ENCODE measurements at regions not wholly inside any gene's neighbourhood (a gene's known extent, or its start where the extent isn't known, plus 50 kb on each side); places are given as distances from the start of the nearest gene placed in this dataset.

- DNase-seq (ENCODE audit: low read depth), result no peak
Observed at GRCh38 chr5:4065472-4066320, 470.1 kb downstream of the IRX1 start.

- no peak for DNase-seq (ENCODE audit: low read depth)
Observed at GRCh38 chr5:4068171-4068570, 472.5 kb downstream of the IRX1 start.

GRCh38 chr5:4078544-4078943, 482.9 kb downstream of the IRX1 start:
- peak; percentile 0 for DNase-seq (ENCODE audit: low read depth)

- no peak for DNase-seq (ENCODE audit: low read depth)
Observed at GRCh38 chr5:4079831-4080230, 484.2 kb downstream of the IRX1 start.

- no peak for DNase-seq (ENCODE audit: low read depth)
Observed at GRCh38 chr5:4080370-4080769, 484.7 kb downstream of the IRX1 start.

- DNase-seq (ENCODE audit: low read depth), result no peak
Observed at GRCh38 chr5:4081059-4081458, 485.4 kb downstream of the IRX1 start.

- no peak for DNase-seq (ENCODE audit: low read depth)
Observed at GRCh38 chr5:4081466-4081865, 485.8 kb downstream of the IRX1 start.

GRCh38 chr5:4082966-4083564, 487.4 kb downstream of the IRX1 start:
- no peak for DNase-seq (ENCODE audit: low read depth)

GRCh38 chr5:4083591-4084337, 488.1 kb downstream of the IRX1 start:
- DNase-seq (ENCODE audit: low read depth), result no peak

GRCh38 chr5:4086081-4086480, 490.4 kb downstream of the IRX1 start:
- no peak for DNase-seq (ENCODE audit: low read depth)

- DNase-seq (ENCODE audit: low read depth), result no peak
Observed at GRCh38 chr5:4087110-4087509, 491.5 kb downstream of the IRX1 start.

- DNase-seq (ENCODE audit: low read depth), result no peak
Observed at GRCh38 chr5:4089087-4089486, 493.5 kb downstream of the IRX1 start.

- no peak for DNase-seq (ENCODE audit: low read depth)
Observed at GRCh38 chr5:4093236-4093635, 497.6 kb downstream of the IRX1 start.

GRCh38 chr5:4093970-4094369, 498.3 kb downstream of the IRX1 start:
- DNase-seq (ENCODE audit: low read depth), result no peak

GRCh38 chr5:4095918-4096630, 500.4 kb downstream of the IRX1 start:
- DNase-seq (ENCODE audit: low read depth), result no peak

- no peak for DNase-seq (ENCODE audit: low read depth)
Observed at GRCh38 chr5:4097199-4097598, 501.6 kb downstream of the IRX1 start.

- DNase-seq (ENCODE audit: low read depth), result no peak
Observed at GRCh38 chr5:4098226-4098625, 502.6 kb downstream of the IRX1 start.

GRCh38 chr5:4099386-4099785, 503.8 kb downstream of the IRX1 start:
- no peak for DNase-seq (ENCODE audit: low read depth)

- DNase-seq (ENCODE audit: low read depth), result no peak
Observed at GRCh38 chr5:4100739-4101138, 505.1 kb downstream of the IRX1 start.

GRCh38 chr5:4101189-4101588, 505.6 kb downstream of the IRX1 start:
- no peak for DNase-seq (ENCODE audit: low read depth)

GRCh38 chr5:4104831-4105597, 509.4 kb downstream of the IRX1 start:
- no peak for DNase-seq (ENCODE audit: low read depth)
